Psoas muscle (tissue), 7 donors: ENCODE measurements at regions not wholly inside any gene's neighbourhood (a gene's known extent, or its start where the extent isn't known, plus 50 kb on each side); places are given as distances from the start of the nearest gene placed in this dataset.

Source experiments
- ATAC-seq, 4 donors: fragments of 200-7000 bp; cut with Tn5 transposase; one replicate each; pipeline ENCODE4 v1.9.1; 2020; ENCODE audit warnings: moderate library complexity in 3 of 4, mild to moderate bottlenecking in 2 of 4
- DNase-seq, 2 donors: peaks; one replicate each; pipeline ENCODE4 v3.0.0-alpha.2; 2020
- H3K27ac ChIP-seq: fragments of 200-600 bp; one replicate; pipeline ENCODE4 v1.8.0; 2022
- H3K27me3 ChIP-seq, 3 donors: fragments of 200-600 bp in 1 of 3; one replicate each; pipeline versions ENCODE4 v1.6.1 to v1.8.0; 2013 to 2022; ENCODE audit warnings: low read length in 2 of 3, mild to moderate bottlenecking in 2 of 3, moderate library complexity in 1 of 3; ENCODE audit not compliant: insufficient read depth in 3 of 3
- H3K36me3 ChIP-seq, 2 donors: fragments of 200-600 bp in 1 of 2; one replicate each; pipeline versions ENCODE4 v1.6.1 to v1.8.0; 2013 to 2022; ENCODE audit warnings: low read depth in 1 of 2, mild to moderate bottlenecking in 1 of 2, moderate library complexity in 1 of 2; ENCODE audit not compliant: insufficient read depth in 1 of 2
- H3K4me1 ChIP-seq: fragments of 200-600 bp; one replicate; pipeline ENCODE4 v1.8.0; 2022
- H3K4me3 ChIP-seq: fragments of 200-600 bp; one replicate; pipeline ENCODE4 v1.8.0; 2022; ENCODE audit warnings: mild to moderate bottlenecking
- H3K9me3 ChIP-seq: fragments of 200-600 bp; one replicate; pipeline ENCODE4 v1.8.0; 2022
- CTCF ChIP-seq: fragments of 200-600 bp; IDR thresholded peaks from one replicate; pipeline ENCODE4 v1.8.0; 2022; ENCODE audit warnings: antibody characterized with exemption
- WGBS, 3 donors: extraction: QIAGEN DNeasy Blood & Tissue Kit; methylation state at CpG; one replicate each; pipeline versions ENCODE4 v1.1.6 to v1.1.7; 2013; 5-methylcytosine and 5-hydroxymethylcytosine counted together
- intact Hi-C, 2 donors: fragments of 100-400 bp; cut with DNase I; formaldehyde crosslinking; loops; one replicate each; pipeline versions ENCODE4 v1.11.0 to v1.14.2; 2022
- donor health status: healthy with polysubstance abuse.
- donor health status: DM: no; HTN: no; CAD: no; lungs with moderate emphysema.
- donor health status: Bipolar disorder and iron deficiency.
- donor health status: healthy.
- donor health status: DM: yes; HTN: yes; CAD: no.
- donor health status: DM: no; HTN: no; CAD: no.
- donor health status: DM: yes; HTN: yes; CAD: no.

DNA sequence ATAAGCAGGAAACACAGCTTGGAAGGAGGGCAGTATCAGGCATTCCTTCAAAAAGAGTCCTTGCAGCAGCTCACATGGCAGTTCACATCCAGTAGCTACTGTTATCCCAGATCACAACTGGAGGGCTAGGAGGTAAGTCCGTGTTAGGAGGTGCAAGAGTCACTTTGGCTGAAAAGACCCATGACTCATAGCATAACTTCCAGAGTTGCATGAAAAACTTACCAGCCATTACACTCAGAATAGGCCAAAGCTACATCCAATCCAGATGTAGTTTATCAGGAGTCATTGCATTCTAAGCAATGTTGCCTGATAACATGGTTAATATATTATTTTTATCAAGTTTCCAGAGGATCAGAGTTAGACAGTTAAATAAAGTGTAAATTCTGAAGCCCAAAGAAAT is 1126.4 kb upstream of the SEMA6A start:
- ATAC-seq (no peak), DNase-seq (no peak)
- WGBS, 3 donors = 57 to 87% (median 59%) methylated on average over 1 of the region's 1 CpG

GRCh38 chr5:117692606-117693005 is 1118.0 kb upstream of the SEMA6A start:
- no peaks in the 10 kb centered on the region for H3K9me3 ChIP-seq
- intact Hi-C loops = no loop called here
- H3K36me3 ChIP-seq = no peaks in the 10 kb centered on the region
- 92 to 100% (median 97%) methylated on average over 1 of the region's 1 CpG for WGBS, 3 donors
- no peaks in the 10 kb centered on the region for H3K27me3 ChIP-seq
- no peaks in the 10 kb centered on the region for H3K4me1 ChIP-seq
- ATAC-seq = no peak
- DNase-seq = no peak
- no peak overlapping the region for H3K4me3 ChIP-seq
- no peak overlapping the region for H3K27ac ChIP-seq
- no peak for TF ChIP-seq CTCF

More for the DNA sequence above, 1126.4 kb upstream of the SEMA6A start:
- Histone ChIP-seq H3K27ac (no peak overlapping the region), H3K36me3 (no peaks in the 10 kb centered on the region), H3K4me1 (no peaks in the 10 kb centered on the region), H3K9me3 (no peaks in the 10 kb centered on the region), H3K27me3 (no peaks in the 10 kb centered on the region), H3K4me3 (no peak overlapping the region)
- no peak for TF ChIP-seq CTCF
- intact Hi-C loops = no loop called here

DNA sequence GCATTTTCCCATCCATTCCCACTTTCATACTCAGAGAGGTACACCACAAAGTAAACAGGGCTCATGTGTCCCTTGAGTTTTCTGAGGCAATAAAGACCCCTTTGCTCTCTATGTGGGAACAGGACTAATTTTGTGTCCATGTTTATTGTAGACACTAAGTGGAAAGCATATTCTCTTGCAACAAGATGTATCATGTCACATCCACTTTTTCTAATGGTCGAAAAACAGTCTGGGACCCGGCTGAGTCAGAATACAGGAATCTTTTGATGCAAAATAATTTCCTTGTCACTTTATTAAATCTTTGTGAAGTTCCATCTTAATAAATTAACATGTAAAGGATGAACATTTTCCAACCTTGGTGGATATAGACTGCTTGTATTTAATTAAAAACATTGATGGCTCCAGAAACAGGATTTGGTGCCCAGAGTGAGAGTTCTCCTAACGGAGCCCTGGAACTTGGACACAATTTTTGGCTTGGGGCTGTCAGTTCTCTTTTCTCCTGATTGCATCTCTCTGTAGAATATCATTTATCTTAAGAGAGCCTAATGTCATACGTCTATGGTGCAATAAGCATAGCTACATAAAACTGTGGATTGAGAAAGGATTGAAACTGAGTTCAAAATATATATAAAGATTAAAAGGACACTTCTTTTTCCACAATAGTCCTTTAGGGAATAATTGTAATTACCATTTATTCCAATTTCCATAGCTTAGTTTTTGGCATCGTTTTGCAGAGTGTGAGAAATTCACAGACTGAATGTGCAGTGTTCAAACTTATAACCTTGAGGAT is 1116.7 kb upstream of the SEMA6A start:
- intact Hi-C loops = no loop called here
- WGBS, 3 donors = 60 to 64% (median 62%) methylated on average over 5 of the region's 5 CpGs
- Histone ChIP-seq H3K4me3 (no peak overlapping the region), H3K27ac (no peak overlapping the region), H3K36me3 (no peaks in the 10 kb centered on the region), H3K4me1 (no peaks in the 10 kb centered on the region), H3K9me3 (no peaks in the 10 kb centered on the region), H3K27me3 (no peaks in the 10 kb centered on the region)
- ATAC-seq (no peak), DNase-seq (no peak)
- no peak for TF ChIP-seq CTCF

DNA sequence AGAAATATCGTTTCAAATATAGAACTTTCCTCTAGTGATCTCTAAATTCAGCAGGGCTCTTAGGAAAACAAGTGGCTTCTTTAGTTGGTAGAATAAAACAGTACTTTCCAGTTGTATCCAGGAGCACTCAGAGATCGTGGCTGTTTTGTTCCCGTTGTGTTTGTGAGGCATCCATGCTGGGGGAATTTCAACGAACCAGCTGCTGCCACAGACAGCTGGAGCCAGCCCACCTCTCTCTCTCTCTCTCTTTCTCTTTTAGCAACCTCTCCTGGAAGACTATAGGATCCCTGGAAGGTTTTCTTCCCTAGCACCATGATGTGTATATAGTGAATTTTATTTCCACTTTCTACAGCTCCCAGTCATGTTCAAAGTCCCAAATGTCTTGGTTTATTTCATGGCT is 1116.0 kb upstream of the SEMA6A start:
- H3K27me3 ChIP-seq = no peaks in the 10 kb centered on the region
- DNase-seq (no peak), ATAC-seq (no peak)
- WGBS, 3 donors = 25 to 37% (median 30%) methylated on average over 4 of the region's 4 CpGs
- H3K36me3 ChIP-seq = no peaks in the 10 kb centered on the region
- intact Hi-C loops = no loop called here
- no peaks in the 10 kb centered on the region for H3K4me1 ChIP-seq
- H3K9me3 ChIP-seq = no peaks in the 10 kb centered on the region
- no peak for TF ChIP-seq CTCF
- H3K27ac ChIP-seq = no peak overlapping the region
- H3K4me3 ChIP-seq = no peak overlapping the region

DNA sequence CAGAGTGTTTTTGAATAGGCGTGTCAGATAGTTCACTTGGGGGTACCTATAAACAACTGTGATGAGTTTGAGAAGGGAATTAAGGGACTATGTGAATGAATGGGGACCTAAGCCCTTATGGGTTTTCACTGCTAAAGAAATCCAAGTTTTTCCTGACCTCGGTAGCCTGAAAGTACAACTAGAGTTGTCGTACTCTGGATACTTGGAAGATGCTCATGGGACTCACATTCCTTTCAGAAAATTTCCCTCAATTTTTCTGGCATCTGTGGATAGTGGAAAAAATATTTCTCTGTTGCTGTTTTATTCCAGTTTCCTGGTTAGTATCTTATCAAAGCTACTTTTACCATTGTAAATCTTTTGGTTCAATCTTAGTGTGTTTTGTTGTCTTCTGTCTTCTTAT is 1112.3 kb upstream of the SEMA6A start:
- H3K27ac ChIP-seq = no peak overlapping the region
- no peak overlapping the region for H3K4me3 ChIP-seq
- 66 to 77% (median 69%) methylated on average over 3 of the region's 3 CpGs for WGBS, 3 donors
- ATAC-seq = no peak
- no peaks in the 10 kb centered on the region for H3K4me1 ChIP-seq
- no peak for DNase-seq
- no peaks in the 10 kb centered on the region for H3K9me3 ChIP-seq
- TF ChIP-seq CTCF = no peak
- intact Hi-C loops = no loop called here
- no peaks in the 10 kb centered on the region for H3K36me3 ChIP-seq
- H3K27me3 ChIP-seq = no peaks in the 10 kb centered on the region
